ENCODE measurements at regions not wholly inside any gene's neighbourhood (a gene's known extent, or its start where the extent isn't known, plus 50 kb on each side); places are given as distances from the start of the nearest gene placed in this dataset.

GRCh38 chr1:20405893-20406604, 80.0 kb downstream of the CAMK2N1 start:
- no peak for TF ChIP-seq POLR2A (IDR thresholded peaks at IDR 0.05)
- TF ChIP-seq, protein P1, sequence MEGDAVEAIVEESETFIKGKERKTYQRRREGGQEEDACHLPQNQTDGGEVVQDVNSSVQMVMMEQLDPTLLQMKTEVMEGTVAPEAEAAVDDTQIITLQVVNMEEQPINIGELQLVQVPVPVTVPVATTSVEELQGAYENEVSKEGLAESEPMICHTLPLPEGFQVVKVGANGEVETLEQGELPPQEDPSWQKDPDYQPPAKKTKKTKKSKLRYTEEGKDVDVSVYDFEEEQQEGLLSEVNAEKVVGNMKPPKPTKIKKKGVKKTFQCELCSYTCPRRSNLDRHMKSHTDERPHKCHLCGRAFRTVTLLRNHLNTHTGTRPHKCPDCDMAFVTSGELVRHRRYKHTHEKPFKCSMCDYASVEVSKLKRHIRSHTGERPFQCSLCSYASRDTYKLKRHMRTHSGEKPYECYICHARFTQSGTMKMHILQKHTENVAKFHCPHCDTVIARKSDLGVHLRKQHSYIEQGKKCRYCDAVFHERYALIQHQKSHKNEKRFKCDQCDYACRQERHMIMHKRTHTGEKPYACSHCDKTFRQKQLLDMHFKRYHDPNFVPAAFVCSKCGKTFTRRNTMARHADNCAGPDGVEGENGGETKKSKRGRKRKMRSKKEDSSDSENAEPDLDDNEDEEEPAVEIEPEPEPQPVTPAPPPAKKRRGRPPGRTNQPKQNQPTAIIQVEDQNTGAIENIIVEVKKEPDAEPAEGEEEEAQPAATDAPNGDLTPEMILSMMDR (IDR thresholded peaks at IDR 0.05): no peak

Data from thyroid gland (tissue), 4 donors.